Thyroid gland (tissue), 4 donors: ENCODE measurements at regions not wholly inside any gene's neighbourhood (a gene's known extent, or its start where the extent isn't known, plus 50 kb on each side); places are given as distances from the start of the nearest gene placed in this dataset.

Experiments used
- POLR2A ChIP-seq, 2 donors: fragments of 450-650 bp; IDR thresholded peaks; one replicate each; pipeline ENCODE4 v1.6.1; 2017; ENCODE audit warnings: antibody characterized with exemption in 2 of 2, mild to moderate bottlenecking in 2 of 2, moderate library complexity in 1 of 2
- TF ChIP-seq, protein P1 (sequence below), 6 experiments: fragments of 200-600 bp in 3 of 6; fragments of 450-650 bp in 3 of 6; sonication (generic) in 3 of 6; IDR thresholded peaks; one replicate each; pipeline ENCODE4 v1.5.1; 2016 to 2019; ENCODE audit warnings: antibody characterized with exemption in 6 of 6, mild to moderate bottlenecking in 2 of 6, inconsistent platforms in 1 of 6, moderate library complexity in 1 of 6

- TF ChIP-seq POLR2A (IDR thresholded peaks at IDR 0.05): no peak
- TF ChIP-seq, protein P1, sequence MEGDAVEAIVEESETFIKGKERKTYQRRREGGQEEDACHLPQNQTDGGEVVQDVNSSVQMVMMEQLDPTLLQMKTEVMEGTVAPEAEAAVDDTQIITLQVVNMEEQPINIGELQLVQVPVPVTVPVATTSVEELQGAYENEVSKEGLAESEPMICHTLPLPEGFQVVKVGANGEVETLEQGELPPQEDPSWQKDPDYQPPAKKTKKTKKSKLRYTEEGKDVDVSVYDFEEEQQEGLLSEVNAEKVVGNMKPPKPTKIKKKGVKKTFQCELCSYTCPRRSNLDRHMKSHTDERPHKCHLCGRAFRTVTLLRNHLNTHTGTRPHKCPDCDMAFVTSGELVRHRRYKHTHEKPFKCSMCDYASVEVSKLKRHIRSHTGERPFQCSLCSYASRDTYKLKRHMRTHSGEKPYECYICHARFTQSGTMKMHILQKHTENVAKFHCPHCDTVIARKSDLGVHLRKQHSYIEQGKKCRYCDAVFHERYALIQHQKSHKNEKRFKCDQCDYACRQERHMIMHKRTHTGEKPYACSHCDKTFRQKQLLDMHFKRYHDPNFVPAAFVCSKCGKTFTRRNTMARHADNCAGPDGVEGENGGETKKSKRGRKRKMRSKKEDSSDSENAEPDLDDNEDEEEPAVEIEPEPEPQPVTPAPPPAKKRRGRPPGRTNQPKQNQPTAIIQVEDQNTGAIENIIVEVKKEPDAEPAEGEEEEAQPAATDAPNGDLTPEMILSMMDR (IDR thresholded peaks at IDR 0.05): no peak
These were observed 149.5 kb downstream of the SLC6A15 start for GRCh38 chr12:84763107-84763506.
